HAP-1 (cell line): ENCODE measurements at regions not wholly inside any gene's neighbourhood (a gene's known extent, or its start where the extent isn't known, plus 50 kb on each side); places are given as distances from the start of the nearest gene placed in this dataset.
"Not testable (repeated sequence)": the region's sequence is repeated elsewhere in the genome, so short reads cannot be mapped to it uniquely, and the experiment has no call there.

ENCODE experiments used
- DNase-seq, 2 experiments: peaks; one replicate each; pipeline ENCODE4 v3.0.0-alpha.2; 2016 to 2020; ENCODE audit warnings: low spot score in 2 of 2
- H3K27me3 ChIP-seq: fragments of 250-450 bp; sonication (Bioruptor Pico); 2 replicates; pipeline ENCODE4 v1.5.1; 2020; ENCODE audit warnings: low read depth, mild to moderate bottlenecking, moderate library complexity
- H3K36me3 ChIP-seq: fragments of 250-450 bp; sonication (Bioruptor Pico); replicated peaks from 2 replicates; pipeline ENCODE4 v1.5.1; 2020; ENCODE audit warnings: mild to moderate bottlenecking
- H3K4me1 ChIP-seq: fragments of 250-450 bp; sonication (Bioruptor Pico); 2 replicates; pipeline ENCODE4 v1.5.1; 2020; ENCODE audit warnings: mild to moderate bottlenecking
- H3K4me3 ChIP-seq: fragments of 250-450 bp; sonication (Bioruptor Pico); 2 replicates; pipeline ENCODE4 v1.5.1; 2020; ENCODE audit warnings: mild to moderate bottlenecking, moderate library complexity
- H3K9me3 ChIP-seq: fragments of 250-450 bp; sonication (Bioruptor Pico); 2 replicates; pipeline ENCODE4 v1.5.1; 2020; ENCODE audit warnings: mild to moderate bottlenecking, moderate library complexity
- in situ Hi-C: fragments of 300-500 bp; cut with MboI; formaldehyde crosslinking; loops from 3 replicates; pipeline ENCODE4 v1.14.3; 2020; ENCODE audit warnings: low sequenced_read_pairs, inconsistent platforms, mixed read lengths

DNA sequence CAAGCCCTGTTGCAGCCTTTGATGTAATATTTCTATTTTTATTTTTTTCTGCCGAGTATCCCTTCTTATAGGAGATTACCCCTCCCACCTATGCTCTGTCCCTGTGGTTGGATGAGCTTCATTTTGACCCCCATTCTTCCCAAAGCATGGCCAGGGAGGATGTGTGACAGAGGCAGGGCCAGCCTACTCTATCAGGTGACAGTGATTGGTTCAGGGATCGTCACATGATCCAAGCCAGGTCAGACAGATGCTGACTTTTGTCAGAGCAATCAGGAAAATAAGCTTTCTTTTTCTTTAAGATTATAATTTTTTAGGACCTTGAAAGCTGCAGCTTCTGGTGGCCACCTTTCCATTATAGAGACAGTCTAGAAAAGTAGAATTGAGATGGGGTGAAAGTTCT lies 314.3 kb downstream of the NUP35 start:
- in situ Hi-C loops = no loop called here

GRCh38 chr2:183455056-183455455 lies 330.8 kb downstream of the NUP35 start:
- in situ Hi-C loops = no loop called here
- no peak for DNase-seq
- Histone ChIP-seq H3K4me3 (no peak overlapping the region), H3K27me3 (no peaks in the 10 kb centered on the region), H3K4me1 (no peaks in the 10 kb centered on the region), H3K36me3 (no peaks in the 10 kb centered on the region), H3K9me3 (no peaks in the 10 kb centered on the region)

More for the DNA sequence above, 314.3 kb downstream of the NUP35 start:
- H3K27me3 ChIP-seq = no peaks in the 10 kb centered on the region
- no peaks in the 10 kb centered on the region for H3K36me3 ChIP-seq
- DNase-seq = no peak
- H3K4me3 ChIP-seq = no peak overlapping the region
- H3K9me3 ChIP-seq = no peaks in the 10 kb centered on the region
- peaks cover 6% of the 10 kb centered on the region; the same call in 1 of the 2 replicates for H3K4me1 ChIP-seq

- Histone ChIP-seq H3K4me1 (no peaks in the 10 kb centered on the region), H3K9me3 (no peaks in the 10 kb centered on the region), H3K36me3 (no peaks in the 10 kb centered on the region), H3K27me3 (no peaks in the 10 kb centered on the region), H3K4me3 (no peak overlapping the region)
- in situ Hi-C loops = no loop called here
- DNase-seq = no peak
Measured at GRCh38 chr2:183456177-183456576, 331.9 kb downstream of the NUP35 start.

- Histone ChIP-seq H3K36me3 (no peaks in the 10 kb centered on the region), H3K4me3 (no peak overlapping the region), H3K27me3 (no peaks in the 10 kb centered on the region), H3K9me3 (no peaks in the 10 kb centered on the region), H3K4me1 (no peaks in the 10 kb centered on the region)
- in situ Hi-C loops = no loop called here
- DNase-seq = no peak
Measured at GRCh38 chr2:183458460-183458859, 334.2 kb downstream of the NUP35 start.

- H3K27me3 ChIP-seq = no peaks in the 10 kb centered on the region
- no peak for DNase-seq
- H3K4me1 ChIP-seq = no peaks in the 10 kb centered on the region
- in situ Hi-C loops = no loop called here
- H3K4me3 ChIP-seq = no peak overlapping the region
- H3K36me3 ChIP-seq = no peaks in the 10 kb centered on the region
- no peaks in the 10 kb centered on the region for H3K9me3 ChIP-seq
Measured at GRCh38 chr2:183459466-183459865, 335.2 kb downstream of the NUP35 start.

DNA sequence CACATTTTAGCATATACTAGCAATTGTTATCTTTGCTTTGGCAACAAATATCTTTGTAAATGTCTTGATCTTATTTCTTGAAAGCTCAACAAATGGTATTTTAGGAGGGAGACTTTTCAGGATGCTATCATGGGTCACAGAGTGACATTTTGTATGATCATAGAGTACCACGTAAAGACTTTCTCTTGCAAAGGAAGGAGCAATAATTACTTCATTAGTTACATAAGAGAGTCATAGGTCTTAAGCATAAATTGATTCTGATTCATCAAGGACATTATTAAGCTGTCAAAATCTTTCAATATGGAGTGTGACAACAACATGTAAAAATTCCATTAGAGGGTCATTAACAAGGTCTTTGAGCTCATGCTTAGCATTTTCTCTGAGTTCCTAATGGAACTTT lies 339.6 kb downstream of the NUP35 start:
- Histone ChIP-seq H3K4me1 (peaks cover 7% of the 10 kb centered on the region; the same call in 1 of the 2 replicates), H3K9me3 (no peaks in the 10 kb centered on the region), H3K36me3 (no peaks in the 10 kb centered on the region), H3K4me3 (no peak overlapping the region), H3K27me3 (no peaks in the 10 kb centered on the region)
- in situ Hi-C loops = no loop called here
- no peak for DNase-seq

DNA sequence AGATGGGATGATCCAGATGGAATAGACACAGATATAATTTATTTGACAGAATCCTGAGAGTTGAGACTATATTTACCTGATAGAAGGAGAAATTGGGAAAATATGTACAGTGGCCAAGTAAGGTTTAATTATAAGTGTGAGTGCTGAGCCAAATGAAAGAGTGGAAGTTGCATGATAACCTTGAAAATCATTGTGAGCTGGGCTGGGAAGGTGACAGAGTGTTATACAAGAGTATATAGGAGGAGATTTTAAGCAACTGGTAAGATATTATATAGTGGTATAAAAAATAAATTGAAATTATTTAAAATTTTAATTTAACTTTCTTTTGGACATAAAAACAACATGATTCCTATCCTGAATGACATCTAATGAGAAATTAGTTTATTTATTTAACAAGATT lies 340.8 kb downstream of the NUP35 start:
- in situ Hi-C loops = no loop called here

DNA sequence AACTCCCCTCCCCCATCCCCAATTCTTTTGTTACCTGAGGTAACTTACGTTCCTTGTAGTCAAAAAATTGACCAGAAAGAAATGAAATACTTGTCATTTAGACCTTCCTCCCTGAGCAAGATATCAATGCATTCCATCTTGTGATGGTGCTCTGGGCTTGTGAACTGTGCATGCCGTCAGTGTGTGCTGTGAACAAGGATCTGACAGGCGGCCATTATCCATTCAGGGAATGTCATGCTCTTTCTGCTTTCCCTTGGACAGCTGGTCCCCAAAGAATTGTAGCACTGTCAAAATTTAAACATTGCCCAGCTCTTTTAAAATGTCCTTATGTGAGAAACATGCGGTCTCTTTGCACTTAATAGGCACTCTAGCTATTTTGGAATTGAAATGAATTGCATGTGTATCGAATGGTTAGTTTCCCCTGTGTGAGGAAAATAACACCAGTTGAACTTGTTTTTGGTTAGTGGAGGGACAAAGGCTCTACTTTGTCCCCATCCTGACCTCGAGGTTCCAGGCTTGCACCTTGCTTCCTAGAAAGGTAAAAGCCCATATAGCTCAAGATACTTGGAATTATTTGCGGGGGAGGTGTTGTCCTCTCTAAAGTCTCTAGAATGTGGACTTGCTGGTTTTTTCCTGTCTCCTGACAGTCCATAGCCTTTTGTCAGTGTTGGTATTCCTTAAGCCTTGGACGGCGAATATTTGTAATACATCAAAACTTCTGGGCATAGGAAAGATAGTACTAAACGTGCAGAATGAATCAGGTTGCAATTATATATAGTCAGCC lies 350.9 kb downstream of the NUP35 start:
- no peak overlapping the region for H3K4me3 ChIP-seq
- H3K36me3 ChIP-seq = no peaks in the 10 kb centered on the region
- H3K27me3 ChIP-seq = no peaks in the 10 kb centered on the region
- H3K9me3 ChIP-seq = no peaks in the 10 kb centered on the region
- DNase-seq = no peak
- in situ Hi-C loops = no loop called here
- H3K4me1 ChIP-seq = no peaks in the 10 kb centered on the region

More for the DNA sequence above, 340.8 kb downstream of the NUP35 start:
- H3K4me3 ChIP-seq = no peak overlapping the region
- no peak for DNase-seq
- H3K27me3 ChIP-seq = no peaks in the 10 kb centered on the region
- peaks cover 7% of the 10 kb centered on the region; the same call in 1 of the 2 replicates for H3K4me1 ChIP-seq
- H3K9me3 ChIP-seq = no peaks in the 10 kb centered on the region
- H3K36me3 ChIP-seq = no peaks in the 10 kb centered on the region

DNA sequence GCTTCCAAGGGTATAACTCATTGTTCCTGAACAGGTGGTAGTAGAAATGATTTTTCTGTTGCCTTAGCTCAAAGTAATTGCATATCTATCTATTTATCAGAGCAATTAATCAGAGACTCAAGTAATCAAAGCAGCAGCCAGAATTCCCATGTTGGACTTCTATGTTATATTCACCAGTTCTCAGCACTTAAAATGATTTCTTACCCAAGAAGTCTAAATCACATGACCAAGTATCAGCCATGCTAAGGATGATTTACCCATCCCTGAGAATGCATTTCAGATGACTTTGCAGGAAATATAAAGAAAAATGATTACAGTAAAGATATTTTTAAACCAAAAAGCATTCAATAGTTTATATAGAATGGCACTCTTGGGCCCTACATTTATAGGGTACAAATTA lies 352.2 kb downstream of the NUP35 start:
- Histone ChIP-seq H3K4me1 (no peaks in the 10 kb centered on the region), H3K4me3 (no peak overlapping the region)
- in situ Hi-C loops = no loop called here

GRCh38 chr2:183477296-183477695 lies 353.1 kb downstream of the NUP35 start:
- 0 out of 2 replicates have a peak, but pooled peaks cover 3% of the 10 kb centered on the region for H3K9me3 ChIP-seq
- H3K36me3 ChIP-seq = no peaks in the 10 kb centered on the region
- in situ Hi-C loops = no loop called here
- H3K4me1 ChIP-seq = no peaks in the 10 kb centered on the region
- H3K4me3 ChIP-seq = no peak overlapping the region
- no peak for DNase-seq
- H3K27me3 ChIP-seq = no peaks in the 10 kb centered on the region

More for the DNA sequence above, 352.2 kb downstream of the NUP35 start:
- Histone ChIP-seq H3K27me3 (no peaks in the 10 kb centered on the region), H3K36me3 (no peaks in the 10 kb centered on the region), H3K9me3 (0 out of 2 replicates have a peak, but pooled peaks cover 3% of the 10 kb centered on the region)
- no peak for DNase-seq

DNA sequence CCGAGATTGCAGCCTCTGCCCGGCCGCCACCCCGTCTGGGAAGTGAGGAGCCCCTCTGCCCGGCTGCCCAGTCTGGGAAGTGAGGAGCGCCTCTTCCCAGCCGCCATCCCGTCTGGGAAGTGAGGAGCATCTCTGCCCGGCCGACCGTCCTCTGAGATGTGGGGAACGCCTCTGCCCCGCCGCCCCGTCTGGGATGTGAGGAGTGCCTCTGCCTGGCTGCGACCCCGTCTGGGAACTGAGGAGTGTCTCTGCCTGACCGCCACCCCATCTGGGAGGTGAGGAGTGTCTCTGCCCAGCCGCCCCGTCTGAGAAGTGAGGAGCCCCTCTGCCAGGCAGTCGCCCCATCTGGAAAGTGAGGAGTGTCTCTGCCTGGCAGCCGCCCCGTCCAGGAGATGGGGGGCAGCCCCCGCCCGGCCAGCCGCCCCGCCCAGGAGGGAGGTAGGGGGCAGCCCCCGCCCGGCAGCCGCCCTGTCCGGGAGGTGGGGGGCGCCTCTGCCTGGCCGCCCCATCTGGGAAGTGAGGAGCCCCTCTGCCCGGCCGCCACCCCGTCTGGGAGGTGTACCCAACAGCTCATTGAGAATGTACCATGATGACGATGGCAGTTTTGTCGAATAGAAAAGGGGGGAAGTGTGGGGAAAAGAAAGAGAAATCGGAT lies 354.8 kb downstream of the NUP35 start:
- H3K4me3 ChIP-seq, H3K4me1 ChIP-seq, DNase-seq, H3K27me3 ChIP-seq, H3K36me3 ChIP-seq, H3K9me3 ChIP-seq, in situ Hi-C loops: not testable (repeated sequence)

DNA sequence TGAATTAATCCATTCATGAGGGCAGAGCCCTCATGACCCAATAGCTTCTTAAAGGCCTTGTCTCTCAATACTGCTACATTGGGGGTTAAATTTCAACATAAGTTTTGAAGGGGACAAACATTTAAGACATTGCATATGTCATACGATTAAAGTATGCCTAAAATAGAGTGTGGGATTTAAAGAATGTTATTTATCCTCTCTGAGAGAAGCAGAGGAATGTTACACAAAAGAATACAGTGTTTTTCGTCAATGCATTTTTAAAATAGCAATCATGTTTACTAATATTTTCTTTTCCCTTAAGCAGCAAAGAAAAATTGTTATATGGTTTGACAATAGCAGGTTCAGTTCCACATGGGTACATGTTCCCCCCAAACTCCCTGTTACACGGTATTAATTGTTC lies 363.1 kb downstream of the NUP35 start:
- no peak for DNase-seq
- H3K27me3 ChIP-seq = no peaks in the 10 kb centered on the region
- H3K9me3 ChIP-seq = no peaks in the 10 kb centered on the region
- no peaks in the 10 kb centered on the region for H3K4me1 ChIP-seq
- H3K4me3 ChIP-seq = no peak overlapping the region
- in situ Hi-C loops = no loop called here
- H3K36me3 ChIP-seq = no peaks in the 10 kb centered on the region

- no peaks in the 10 kb centered on the region; the same call in 1 of the 2 replicates for H3K4me1 ChIP-seq
- in situ Hi-C loops = no loop called here
- H3K36me3 ChIP-seq = no peaks in the 10 kb centered on the region
- H3K4me3 ChIP-seq = no peak overlapping the region
- DNase-seq = no peak
- no peaks in the 10 kb centered on the region for H3K27me3 ChIP-seq
- no peaks in the 10 kb centered on the region for H3K9me3 ChIP-seq
Measured at GRCh38 chr2:183488421-183488820, 364.2 kb downstream of the NUP35 start.

DNA sequence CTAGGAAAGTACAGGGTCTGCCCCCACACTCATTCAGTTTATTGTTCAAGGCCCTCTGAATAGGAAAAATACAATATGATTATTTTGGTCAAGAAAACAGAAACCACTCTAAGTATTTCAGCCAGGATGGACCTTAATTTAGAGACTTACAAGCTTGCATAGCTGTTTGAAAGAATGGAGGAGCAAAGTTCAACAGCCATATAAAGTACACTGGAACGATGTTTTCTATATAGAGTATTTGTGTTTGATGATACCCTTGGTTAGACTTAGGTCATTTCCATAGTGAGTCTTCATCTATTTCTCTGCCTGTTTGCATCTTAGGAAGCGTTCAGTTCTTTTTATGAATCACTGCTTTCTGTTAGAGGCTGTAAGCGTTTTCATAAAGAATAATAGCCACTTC lies 366.2 kb downstream of the NUP35 start:
- Histone ChIP-seq H3K9me3 (no peaks in the 10 kb centered on the region), H3K4me3 (no peak overlapping the region), H3K4me1 (peaks cover 6% of the 10 kb centered on the region), H3K27me3 (no peaks in the 10 kb centered on the region), H3K36me3 (no peaks in the 10 kb centered on the region)
- in situ Hi-C loops = no loop called here
- no peak for DNase-seq
